ENCODE measurements at regions not wholly inside any gene's neighbourhood (a gene's known extent, or its start where the extent isn't known, plus 50 kb on each side); places are given as distances from the start of the nearest gene placed in this dataset.

DNA sequence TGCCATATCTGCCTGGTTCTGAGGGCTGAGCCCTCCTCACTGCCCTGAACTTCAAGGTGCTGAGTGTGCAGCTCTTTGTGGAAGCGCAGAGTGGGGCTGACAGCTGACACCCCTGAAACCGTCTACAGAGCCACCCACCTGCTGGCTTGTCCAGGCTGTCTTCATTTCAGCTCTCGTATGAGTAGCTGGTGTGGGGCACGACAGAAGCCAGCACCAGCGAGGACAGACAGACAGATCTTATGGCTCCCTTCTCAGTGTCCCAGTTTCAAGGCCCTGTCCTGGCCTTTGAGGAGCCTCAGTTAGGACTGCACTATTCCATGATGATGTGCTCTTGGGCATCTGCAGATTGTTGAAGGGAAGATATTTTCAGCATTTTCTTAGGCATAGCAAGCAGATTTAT is 287.1 kb downstream of the SLC4A3 start:
- DNase-seq (ENCODE audit: low spot score) (no peak), ATAC-seq (no peak)
- ChIA-PET POLR2A (no interaction called here), CTCF (no interaction called here)
- no peaks in the 10 kb centered on the region for H3K27me3 Mint-ChIP-seq (ENCODE audit: low read depth)
- no peaks in the 10 kb centered on the region for H3K9me3 Mint-ChIP-seq
- H3K4me1 Mint-ChIP-seq: peaks cover 4% of the 10 kb centered on the region; the same call in 1 of the 2 replicates
- no peak overlapping the region for H3K4me3 Mint-ChIP-seq
- TF ChIP-seq, protein P1, sequence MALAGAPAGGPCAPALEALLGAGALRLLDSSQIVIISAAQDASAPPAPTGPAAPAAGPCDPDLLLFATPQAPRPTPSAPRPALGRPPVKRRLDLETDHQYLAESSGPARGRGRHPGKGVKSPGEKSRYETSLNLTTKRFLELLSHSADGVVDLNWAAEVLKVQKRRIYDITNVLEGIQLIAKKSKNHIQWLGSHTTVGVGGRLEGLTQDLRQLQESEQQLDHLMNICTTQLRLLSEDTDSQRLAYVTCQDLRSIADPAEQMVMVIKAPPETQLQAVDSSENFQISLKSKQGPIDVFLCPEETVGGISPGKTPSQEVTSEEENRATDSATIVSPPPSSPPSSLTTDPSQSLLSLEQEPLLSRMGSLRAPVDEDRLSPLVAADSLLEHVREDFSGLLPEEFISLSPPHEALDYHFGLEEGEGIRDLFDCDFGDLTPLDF (CRISPR knock-in tag; IDR thresholded peaks at IDR 0.05): no peak
- TF ChIP-seq, protein P2, sequence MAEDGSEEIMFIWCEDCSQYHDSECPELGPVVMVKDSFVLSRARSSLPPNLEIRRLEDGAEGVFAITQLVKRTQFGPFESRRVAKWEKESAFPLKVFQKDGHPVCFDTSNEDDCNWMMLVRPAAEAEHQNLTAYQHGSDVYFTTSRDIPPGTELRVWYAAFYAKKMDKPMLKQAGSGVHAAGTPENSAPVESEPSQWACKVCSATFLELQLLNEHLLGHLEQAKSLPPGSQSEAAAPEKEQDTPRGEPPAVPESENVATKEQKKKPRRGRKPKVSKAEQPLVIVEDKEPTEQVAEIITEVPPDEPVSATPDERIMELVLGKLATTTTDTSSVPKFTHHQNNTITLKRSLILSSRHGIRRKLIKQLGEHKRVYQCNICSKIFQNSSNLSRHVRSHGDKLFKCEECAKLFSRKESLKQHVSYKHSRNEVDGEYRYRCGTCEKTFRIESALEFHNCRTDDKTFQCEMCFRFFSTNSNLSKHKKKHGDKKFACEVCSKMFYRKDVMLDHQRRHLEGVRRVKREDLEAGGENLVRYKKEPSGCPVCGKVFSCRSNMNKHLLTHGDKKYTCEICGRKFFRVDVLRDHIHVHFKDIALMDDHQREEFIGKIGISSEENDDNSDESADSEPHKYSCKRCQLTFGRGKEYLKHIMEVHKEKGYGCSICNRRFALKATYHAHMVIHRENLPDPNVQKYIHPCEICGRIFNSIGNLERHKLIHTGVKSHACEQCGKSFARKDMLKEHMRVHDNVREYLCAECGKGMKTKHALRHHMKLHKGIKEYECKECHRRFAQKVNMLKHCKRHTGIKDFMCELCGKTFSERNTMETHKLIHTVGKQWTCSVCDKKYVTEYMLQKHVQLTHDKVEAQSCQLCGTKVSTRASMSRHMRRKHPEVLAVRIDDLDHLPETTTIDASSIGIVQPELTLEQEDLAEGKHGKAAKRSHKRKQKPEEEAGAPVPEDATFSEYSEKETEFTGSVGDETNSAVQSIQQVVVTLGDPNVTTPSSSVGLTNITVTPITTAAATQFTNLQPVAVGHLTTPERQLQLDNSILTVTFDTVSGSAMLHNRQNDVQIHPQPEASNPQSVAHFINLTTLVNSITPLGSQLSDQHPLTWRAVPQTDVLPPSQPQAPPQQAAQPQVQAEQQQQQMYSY (CRISPR knock-in tag; IDR thresholded peaks at IDR 0.05): no peak
- TF ChIP-seq IRF2 (CRISPR knock-in tag; IDR thresholded peaks at IDR 0.05; ENCODE audit: borderline replicate concordance, low read depth) (no peak), ESRRA (CRISPR knock-in tag; IDR thresholded peaks at IDR 0.05; ENCODE audit: borderline replicate concordance) (no peak), FOXP1 (CRISPR knock-in tag; IDR thresholded peaks at IDR 0.05; ENCODE audit: borderline replicate concordance) (no peak), MXD4 (CRISPR knock-in tag; IDR thresholded peaks at IDR 0.05; ENCODE audit: borderline replicate concordance) (no peak)
- no peak overlapping the region for H3K27ac Mint-ChIP-seq
- no peaks in the 10 kb centered on the region for H3K36me3 Mint-ChIP-seq

DNA sequence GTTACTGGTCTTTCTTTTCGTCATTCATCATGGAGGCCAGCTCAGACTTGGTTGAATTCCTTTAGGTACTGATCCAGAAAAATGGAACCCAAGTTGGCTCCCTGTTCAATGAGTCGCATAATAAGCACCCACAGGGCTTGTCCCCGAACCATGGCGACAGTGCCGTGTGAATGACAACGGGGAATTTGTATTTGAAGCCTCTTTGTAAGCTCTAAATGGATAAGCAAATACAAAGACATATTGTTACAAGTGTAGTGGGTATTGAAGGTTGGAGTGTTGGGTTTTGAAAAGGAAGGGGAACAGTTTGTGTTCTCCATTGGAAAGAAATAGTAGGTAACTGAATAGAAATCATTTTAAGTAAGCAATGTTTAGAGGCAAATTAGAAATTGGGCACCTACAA is 288.9 kb downstream of the SLC4A3 start:
- ATAC-seq (no peak), DNase-seq (ENCODE audit: low spot score) (no peak)
- H3K27ac Mint-ChIP-seq: no peak overlapping the region
- no peaks in the 10 kb centered on the region for H3K27me3 Mint-ChIP-seq (ENCODE audit: low read depth)
- no peak overlapping the region for H3K4me3 Mint-ChIP-seq
- TF ChIP-seq, protein P3, sequence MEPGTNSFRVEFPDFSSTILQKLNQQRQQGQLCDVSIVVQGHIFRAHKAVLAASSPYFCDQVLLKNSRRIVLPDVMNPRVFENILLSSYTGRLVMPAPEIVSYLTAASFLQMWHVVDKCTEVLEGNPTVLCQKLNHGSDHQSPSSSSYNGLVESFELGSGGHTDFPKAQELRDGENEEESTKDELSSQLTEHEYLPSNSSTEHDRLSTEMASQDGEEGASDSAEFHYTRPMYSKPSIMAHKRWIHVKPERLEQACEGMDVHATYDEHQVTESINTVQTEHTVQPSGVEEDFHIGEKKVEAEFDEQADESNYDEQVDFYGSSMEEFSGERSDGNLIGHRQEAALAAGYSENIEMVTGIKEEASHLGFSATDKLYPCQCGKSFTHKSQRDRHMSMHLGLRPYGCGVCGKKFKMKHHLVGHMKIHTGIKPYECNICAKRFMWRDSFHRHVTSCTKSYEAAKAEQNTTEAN (CRISPR knock-in tag; IDR thresholded peaks at IDR 0.05): no peak
- no peak for TF ChIP-seq ZNF121 (CRISPR knock-in tag; IDR thresholded peaks at IDR 0.05)
- TF ChIP-seq, protein P4, sequence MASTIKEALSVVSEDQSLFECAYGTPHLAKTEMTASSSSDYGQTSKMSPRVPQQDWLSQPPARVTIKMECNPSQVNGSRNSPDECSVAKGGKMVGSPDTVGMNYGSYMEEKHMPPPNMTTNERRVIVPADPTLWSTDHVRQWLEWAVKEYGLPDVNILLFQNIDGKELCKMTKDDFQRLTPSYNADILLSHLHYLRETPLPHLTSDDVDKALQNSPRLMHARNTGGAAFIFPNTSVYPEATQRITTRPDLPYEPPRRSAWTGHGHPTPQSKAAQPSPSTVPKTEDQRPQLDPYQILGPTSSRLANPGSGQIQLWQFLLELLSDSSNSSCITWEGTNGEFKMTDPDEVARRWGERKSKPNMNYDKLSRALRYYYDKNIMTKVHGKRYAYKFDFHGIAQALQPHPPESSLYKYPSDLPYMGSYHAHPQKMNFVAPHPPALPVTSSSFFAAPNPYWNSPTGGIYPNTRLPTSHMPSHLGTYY (CRISPR knock-in tag; IDR thresholded peaks at IDR 0.05): no peak
- TF ChIP-seq NFATC4 (CRISPR knock-in tag; IDR thresholded peaks at IDR 0.05): no peak
- TF ChIP-seq CREB1 (CRISPR knock-in tag; IDR thresholded peaks at IDR 0.05): no peak
- TF ChIP-seq NFE2L1 (CRISPR knock-in tag; IDR thresholded peaks at IDR 0.05): no peak
- TF ChIP-seq, protein P5, sequence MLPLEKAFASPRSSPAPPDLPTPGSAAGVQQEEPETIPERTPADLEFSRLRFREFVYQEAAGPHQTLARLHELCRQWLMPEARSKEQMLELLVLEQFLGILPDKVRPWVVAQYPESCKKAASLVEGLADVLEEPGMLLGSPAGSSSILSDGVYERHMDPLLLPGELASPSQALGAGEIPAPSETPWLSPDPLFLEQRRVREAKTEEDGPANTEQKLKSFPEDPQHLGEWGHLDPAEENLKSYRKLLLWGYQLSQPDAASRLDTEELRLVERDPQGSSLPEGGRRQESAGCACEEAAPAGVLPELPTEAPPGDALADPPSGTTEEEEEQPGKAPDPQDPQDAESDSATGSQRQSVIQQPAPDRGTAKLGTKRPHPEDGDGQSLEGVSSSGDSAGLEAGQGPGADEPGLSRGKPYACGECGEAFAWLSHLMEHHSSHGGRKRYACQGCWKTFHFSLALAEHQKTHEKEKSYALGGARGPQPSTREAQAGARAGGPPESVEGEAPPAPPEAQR (CRISPR knock-in tag; IDR thresholded peaks at IDR 0.05): no peak
- TF ChIP-seq, protein P6, sequence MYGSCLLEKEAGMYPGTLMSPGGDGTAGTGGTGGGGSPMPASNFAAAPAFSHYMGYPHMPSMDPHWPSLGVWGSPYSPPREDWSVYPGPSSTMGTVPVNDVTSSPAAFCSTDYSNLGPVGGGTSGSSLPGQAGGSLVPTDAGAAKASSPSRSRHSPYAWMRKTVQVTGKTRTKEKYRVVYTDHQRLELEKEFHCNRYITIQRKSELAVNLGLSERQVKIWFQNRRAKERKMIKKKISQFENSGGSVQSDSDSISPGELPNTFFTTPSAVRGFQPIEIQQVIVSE (CRISPR knock-in tag; IDR thresholded peaks at IDR 0.05; ENCODE audit: borderline replicate concordance): no peak
- TF ChIP-seq KAT7 (CRISPR knock-in tag; IDR thresholded peaks at IDR 0.05; ENCODE audit: borderline replicate concordance): no peak
- TF ChIP-seq, protein P7, sequence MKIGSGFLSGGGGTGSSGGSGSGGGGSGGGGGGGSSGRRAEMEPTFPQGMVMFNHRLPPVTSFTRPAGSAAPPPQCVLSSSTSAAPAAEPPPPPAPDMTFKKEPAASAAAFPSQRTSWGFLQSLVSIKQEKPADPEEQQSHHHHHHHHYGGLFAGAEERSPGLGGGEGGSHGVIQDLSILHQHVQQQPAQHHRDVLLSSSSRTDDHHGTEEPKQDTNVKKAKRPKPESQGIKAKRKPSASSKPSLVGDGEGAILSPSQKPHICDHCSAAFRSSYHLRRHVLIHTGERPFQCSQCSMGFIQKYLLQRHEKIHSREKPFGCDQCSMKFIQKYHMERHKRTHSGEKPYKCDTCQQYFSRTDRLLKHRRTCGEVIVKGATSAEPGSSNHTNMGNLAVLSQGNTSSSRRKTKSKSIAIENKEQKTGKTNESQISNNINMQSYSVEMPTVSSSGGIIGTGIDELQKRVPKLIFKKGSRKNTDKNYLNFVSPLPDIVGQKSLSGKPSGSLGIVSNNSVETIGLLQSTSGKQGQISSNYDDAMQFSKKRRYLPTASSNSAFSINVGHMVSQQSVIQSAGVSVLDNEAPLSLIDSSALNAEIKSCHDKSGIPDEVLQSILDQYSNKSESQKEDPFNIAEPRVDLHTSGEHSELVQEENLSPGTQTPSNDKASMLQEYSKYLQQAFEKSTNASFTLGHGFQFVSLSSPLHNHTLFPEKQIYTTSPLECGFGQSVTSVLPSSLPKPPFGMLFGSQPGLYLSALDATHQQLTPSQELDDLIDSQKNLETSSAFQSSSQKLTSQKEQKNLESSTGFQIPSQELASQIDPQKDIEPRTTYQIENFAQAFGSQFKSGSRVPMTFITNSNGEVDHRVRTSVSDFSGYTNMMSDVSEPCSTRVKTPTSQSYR (CRISPR knock-in tag; IDR thresholded peaks at IDR 0.05): no peak
- ChIA-PET POLR2A (no interaction called here), CTCF (interaction anchor here (0.7 kb wide), 1 partner anchor 76 kb away, joined by 3 read pairs; no protein-coding TSS in a partner anchor)
- H3K9me3 Mint-ChIP-seq: no peaks in the 10 kb centered on the region
- no peaks in the 10 kb centered on the region for H3K36me3 Mint-ChIP-seq
- H3K4me1 Mint-ChIP-seq: peaks cover 4% of the 10 kb centered on the region; the same call in 1 of the 2 replicates

All from WTC11 (cell line).